ENCODE measurements at regions not wholly inside any gene's neighbourhood (a gene's known extent, or its start where the extent isn't known, plus 50 kb on each side); places are given as distances from the start of the nearest gene placed in this dataset.
A peak's percentile ranks its signal among the peaks of the same experiment; 100 is the strongest.
"Not testable (repeated sequence)": the region's sequence is repeated elsewhere in the genome, so short reads cannot be mapped to it uniquely, and the experiment has no call there.

GRCh38 chr1:193443886-193444285, 257.5 kb upstream of the B3GALT2 start:
- DNase-seq, result no peak

GRCh38 chr1:193438771-193439170, 252.4 kb upstream of the B3GALT2 start:
- no peak for DNase-seq

- DNase-seq, result no peak
Observed at GRCh38 chr1:193438312-193438711, 251.9 kb upstream of the B3GALT2 start.

GRCh38 chr1:193437785-193438184, 251.4 kb upstream of the B3GALT2 start:
- DNase-seq, result no peak

DNA sequence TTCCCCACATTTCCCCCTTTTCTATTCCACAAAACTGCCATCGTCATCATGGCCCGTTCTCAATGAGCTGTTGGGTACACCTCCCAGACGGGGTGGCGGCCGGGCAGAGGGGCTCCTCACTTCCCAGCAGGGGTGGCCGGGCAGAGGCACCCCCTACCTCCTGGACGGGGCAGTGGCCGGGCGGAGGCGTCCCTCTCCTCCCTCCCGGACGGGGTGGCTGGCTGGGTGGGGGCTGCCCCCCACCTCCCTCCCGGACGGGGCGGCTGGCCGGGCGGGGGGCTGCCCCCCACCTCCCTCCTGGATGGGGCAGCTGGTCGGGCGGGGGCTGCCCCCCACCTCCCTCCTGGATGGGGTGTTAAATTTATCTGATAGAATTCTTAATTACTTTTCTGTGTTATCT, 250.9 kb upstream of the B3GALT2 start:
- DNase-seq, result not testable (repeated sequence)

DNA sequence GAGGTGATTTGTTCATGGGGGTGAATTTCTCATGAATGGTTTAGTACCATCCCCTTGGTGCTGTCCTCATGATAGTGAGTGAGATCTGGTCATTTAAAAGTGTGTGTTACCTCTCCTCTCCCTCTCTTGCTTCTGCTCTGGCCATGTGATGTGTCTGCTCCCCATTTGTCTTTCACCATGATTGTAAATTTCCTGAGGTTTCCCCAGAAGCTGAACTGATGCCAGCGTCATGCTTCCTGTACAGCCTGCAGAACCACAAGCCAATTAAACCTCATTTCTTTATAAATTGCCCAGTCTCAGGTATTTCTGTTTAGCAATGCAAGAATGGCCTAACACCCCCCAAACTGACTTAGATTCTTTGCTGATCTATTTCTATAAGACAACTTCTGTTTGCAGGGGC, 249.4 kb upstream of the B3GALT2 start:
- no peak for DNase-seq

DNA sequence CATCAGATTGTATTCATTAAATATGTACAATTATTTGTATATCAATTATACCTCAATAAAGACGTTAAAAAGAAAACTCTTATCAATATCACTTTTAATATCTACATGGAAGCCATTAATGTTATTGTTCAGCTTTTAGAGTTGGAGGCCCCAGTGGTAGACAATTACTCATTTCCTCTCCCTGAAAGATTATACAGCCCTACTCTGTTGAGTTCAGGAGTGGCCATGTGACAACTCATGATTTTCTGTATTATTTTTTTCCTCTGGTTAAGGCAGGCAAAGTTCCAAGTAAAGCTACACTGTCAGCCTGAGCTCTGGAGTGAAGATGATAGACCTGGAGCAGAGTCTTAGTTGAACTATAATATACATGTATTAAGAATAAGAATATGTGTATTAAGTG, 247.9 kb upstream of the B3GALT2 start:
- DNase-seq, result no peak

DNA sequence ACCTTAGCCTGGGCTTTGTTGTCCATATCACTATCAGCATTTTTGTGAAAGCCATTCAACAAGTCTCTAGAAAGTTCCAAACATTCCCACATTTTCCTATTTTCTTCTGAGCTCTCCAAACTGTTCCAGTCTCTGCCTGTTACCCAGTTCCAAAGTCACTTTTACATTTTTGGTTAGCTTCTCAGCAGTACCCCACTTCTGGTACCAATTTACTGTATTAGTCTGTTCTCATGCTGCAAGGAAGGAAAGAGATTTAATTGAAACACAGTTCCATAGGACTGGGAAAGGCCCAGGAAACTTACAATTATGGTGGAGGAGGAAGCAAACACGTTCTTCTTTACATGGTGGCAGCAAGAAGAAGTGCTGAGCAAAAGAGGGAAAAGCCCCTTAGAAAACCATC, 247.2 kb upstream of the B3GALT2 start:
- DNase-seq, result no peak

DNA sequence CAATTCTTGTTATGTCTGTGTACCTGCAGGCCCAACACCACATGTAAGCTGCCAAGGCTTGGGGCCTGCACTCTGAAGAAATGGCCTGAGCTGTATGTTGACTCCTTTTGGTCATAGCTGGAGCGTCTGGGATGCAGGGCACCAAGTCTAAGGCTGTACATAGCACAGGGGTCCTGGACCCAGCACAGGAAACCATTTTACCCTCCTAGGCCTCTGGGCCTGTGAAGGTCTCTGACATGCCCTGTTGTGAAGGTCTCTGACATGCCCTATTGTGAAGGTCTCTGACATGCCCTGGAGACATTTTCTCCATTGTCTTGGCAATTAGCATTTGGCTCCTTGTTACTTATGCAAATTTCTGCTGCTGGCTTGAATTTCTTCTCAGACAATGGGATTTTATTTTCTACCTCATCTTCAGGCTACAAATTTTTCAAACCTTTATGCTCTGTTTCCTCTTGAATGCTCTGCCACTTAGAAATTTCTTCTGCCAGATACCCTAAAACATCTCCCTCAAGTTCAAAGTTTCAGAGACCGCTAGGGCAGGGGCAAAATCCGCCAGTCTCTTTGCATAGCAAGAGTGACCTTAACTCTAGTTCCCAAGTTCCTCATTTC, 246.7 kb upstream of the B3GALT2 start:
- DNase-seq, result no peak

GRCh38 chr1:193431265-193431977, 245.0 kb upstream of the B3GALT2 start:
- DNase-seq, result no peak

- DNase-seq, result no peak
Observed at GRCh38 chr1:193427524-193427923, 241.1 kb upstream of the B3GALT2 start.

DNA sequence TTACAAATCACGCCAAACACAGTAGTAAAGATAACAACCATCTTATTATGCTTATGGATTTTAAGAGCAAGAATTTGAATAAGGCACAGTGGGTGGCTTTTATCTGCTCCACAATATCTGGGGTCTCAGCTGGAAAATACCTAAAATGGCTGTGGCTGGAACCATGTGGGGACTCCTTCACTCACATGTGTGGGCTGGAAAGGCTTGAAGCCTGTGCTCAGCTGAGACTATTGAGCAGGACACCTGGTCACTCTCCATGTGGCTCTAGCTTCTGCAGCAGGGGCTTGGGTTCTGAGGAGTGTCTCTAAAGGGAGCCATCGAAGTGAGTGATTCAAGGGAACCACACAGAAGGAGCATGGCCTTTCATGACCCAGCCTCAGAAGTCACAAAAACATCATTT, 239.6 kb upstream of the B3GALT2 start:
- DNase-seq, result no peak

GRCh38 chr1:193421487-193421886, 235.1 kb upstream of the B3GALT2 start:
- no peak for DNase-seq

- DNase-seq, result no peak
Observed at GRCh38 chr1:193419295-193419694, 232.9 kb upstream of the B3GALT2 start.

GRCh38 chr1:193418745-193419058, 232.3 kb upstream of the B3GALT2 start:
- no peak for DNase-seq

GRCh38 chr1:193417945-193418744, 231.7 kb upstream of the B3GALT2 start:
- peak; percentile 39 for DNase-seq

- DNase-seq, result no peak
Observed at GRCh38 chr1:193417403-193417802, 231.0 kb upstream of the B3GALT2 start.

- no peak for DNase-seq
Observed at GRCh38 chr1:193416226-193417024, 230.0 kb upstream of the B3GALT2 start.

DNA sequence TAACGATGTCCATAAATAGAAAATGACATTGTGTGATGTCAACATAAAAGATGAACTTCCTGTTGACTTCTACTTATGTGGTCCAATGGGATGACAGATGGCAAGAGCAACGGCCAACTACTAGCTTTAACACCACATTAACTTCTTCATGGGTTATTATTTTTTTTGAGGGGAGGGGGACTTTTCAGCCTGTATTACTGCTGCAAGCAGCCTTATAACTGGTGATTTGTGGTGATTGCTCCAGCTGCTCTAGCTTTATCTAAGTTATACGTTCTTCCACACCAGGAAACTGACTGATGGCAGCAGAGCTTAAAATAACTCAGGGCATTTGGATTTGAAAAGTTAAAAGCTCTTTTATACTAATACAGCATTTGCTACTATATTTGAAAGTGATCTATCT, 228.8 kb upstream of the B3GALT2 start:
- no peak for DNase-seq

DNA sequence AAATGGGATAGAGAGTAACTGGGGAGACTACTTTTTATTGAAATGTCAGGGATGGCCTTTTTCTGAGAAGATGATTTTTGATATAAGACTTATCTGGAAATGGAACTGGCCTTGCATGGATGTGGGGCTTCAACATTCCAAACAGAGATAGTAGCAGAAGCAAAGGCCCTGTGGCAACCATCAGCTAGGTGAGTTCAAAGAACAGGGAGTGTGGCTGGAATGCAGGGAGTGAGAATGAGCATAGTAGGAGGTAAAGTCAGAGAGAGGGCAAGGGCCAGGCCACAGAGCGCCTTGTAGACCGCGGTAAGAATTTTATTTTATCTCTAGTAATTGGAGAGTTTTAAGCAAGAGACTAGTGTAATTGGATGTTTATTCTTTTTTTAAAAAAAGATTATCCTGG, 227.0 kb upstream of the B3GALT2 start:
- DNase-seq, result no peak

DNA sequence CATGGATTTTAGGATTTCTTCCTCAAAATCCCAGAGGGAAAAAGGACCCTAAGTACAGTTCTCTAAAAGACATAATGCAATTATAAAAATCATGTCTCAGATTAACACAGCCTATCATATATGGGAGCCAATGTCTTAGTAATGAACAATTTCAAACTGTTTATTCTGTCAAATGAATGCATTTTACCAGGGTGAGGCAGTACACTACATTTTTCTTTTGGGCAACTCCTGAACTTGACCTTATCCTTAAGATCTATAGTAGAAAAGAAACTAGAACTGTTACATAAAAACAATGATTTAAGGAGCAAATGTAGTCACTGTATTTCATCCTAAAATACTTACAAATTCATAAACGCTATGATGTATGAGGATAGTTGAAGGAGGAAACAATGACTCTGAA, 226.3 kb upstream of the B3GALT2 start:
- DNase-seq, result no peak

DNA sequence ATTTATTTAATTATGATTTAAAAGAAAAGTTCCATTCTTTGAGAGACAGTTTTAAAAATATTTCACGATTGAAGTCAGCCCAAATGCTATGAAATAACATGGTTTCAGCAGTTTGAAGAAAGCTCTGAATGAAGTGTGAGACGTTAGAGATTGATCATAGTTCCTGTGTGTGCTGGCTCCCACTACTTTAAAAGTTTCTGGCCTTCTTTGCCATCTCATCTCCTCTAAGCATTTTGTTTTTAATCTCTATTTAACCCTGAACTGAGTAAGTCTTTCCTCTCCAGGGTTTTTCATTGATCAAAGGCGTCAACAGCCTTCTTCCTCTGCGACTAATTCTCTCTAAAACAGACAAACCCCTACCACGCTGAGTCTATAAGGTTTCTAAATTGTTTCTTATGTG, 225.3 kb upstream of the B3GALT2 start:
- DNase-seq, result no peak

- DNase-seq, result no peak
Observed at GRCh38 chr1:193411215-193411614, 224.8 kb upstream of the B3GALT2 start.

Data from hematopoietic multipotent progenitor cell treated with erythropoietin and hydrocortisone succinate and interleukin-3 and kit ligand, for 8 days (in vitro differentiated cells).